ENCODE measurements at regions not wholly inside any gene's neighbourhood (a gene's known extent, or its start where the extent isn't known, plus 50 kb on each side); places are given as distances from the start of the nearest gene placed in this dataset.

GRCh38 chr18:44458777-44459176, 221.9 kb upstream of the SETBP1 start:
- no peak overlapping the region for H3K4me3 ChIP-seq (ENCODE audit: low read length in 2 of 2)
- no peak overlapping the region for H3K27ac ChIP-seq (ENCODE audit: low read depth in 2 of 2, low read length in 2 of 2)
- H3K36me3 ChIP-seq (ENCODE audit: control insufficient read depth in 2 of 2, insufficient read depth in 2 of 2, low read length in 2 of 2) = no peaks in the 10 kb centered on the region
- no peak overlapping the region for H3K9ac ChIP-seq (ENCODE audit: low read depth in 1 of 2, low read length in 2 of 2)
- no peaks in the 10 kb centered on the region for H3K9me3 ChIP-seq (ENCODE audit: control insufficient read depth in 2 of 2, low read length in 2 of 2)
- H3K4me1 ChIP-seq (ENCODE audit: control insufficient read depth in 2 of 2, insufficient read depth in 2 of 2, low read length in 2 of 2) = no peaks in the 10 kb centered on the region
- no peaks in the 10 kb centered on the region for H3K27me3 ChIP-seq (ENCODE audit: control insufficient read depth in 2 of 2, insufficient read depth in 2 of 2, low read length in 2 of 2)

GRCh38 chr18:44464398-44465180, 216.1 kb upstream of the SETBP1 start:
- Histone ChIP-seq H3K9me3 (ENCODE audit: control insufficient read depth in 2 of 2, low read length in 2 of 2) (no peaks in the 10 kb centered on the region), H3K27me3 (ENCODE audit: control insufficient read depth in 2 of 2, insufficient read depth in 2 of 2, low read length in 2 of 2) (no peaks in the 10 kb centered on the region), H3K9ac (ENCODE audit: low read depth in 1 of 2, low read length in 2 of 2) (no peak overlapping the region), H3K27ac (ENCODE audit: low read depth in 2 of 2, low read length in 2 of 2) (no peak overlapping the region), H3K4me1 (ENCODE audit: control insufficient read depth in 2 of 2, insufficient read depth in 2 of 2, low read length in 2 of 2) (no peaks in the 10 kb centered on the region), H3K4me3 (ENCODE audit: low read length in 2 of 2) (no peak overlapping the region), H3K36me3 (ENCODE audit: control insufficient read depth in 2 of 2, insufficient read depth in 2 of 2, low read length in 2 of 2) (no peaks in the 10 kb centered on the region)

DNA sequence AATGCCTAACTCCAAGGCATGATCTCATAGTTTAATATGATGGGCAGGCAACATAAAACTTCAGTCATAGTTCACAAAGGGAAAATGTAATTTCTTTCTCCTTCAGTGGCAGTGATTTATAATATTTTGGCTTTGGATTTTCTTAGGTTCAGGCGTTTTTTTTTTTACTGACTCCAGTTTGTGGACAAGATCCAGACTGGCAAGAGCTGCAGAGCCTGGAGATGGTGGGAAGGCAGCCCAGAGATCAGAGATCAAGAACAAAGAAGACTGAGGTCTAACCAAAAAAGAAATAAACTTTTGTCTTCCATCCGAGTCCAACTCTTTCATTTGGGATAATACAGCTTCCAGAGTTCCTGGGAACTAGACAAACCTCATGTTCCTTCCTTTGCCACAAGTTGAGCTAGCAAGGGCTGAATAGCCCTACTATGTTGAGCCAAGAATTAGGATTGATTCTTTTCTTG, 215.3 kb upstream of the SETBP1 start:
- H3K9ac ChIP-seq (ENCODE audit: low read depth in 1 of 2, low read length in 2 of 2) = no peak overlapping the region
- no peaks in the 10 kb centered on the region for H3K27me3 ChIP-seq (ENCODE audit: control insufficient read depth in 2 of 2, insufficient read depth in 2 of 2, low read length in 2 of 2)
- H3K9me3 ChIP-seq (ENCODE audit: control insufficient read depth in 2 of 2, low read length in 2 of 2) = no peaks in the 10 kb centered on the region
- H3K27ac ChIP-seq (ENCODE audit: low read depth in 2 of 2, low read length in 2 of 2) = no peak overlapping the region
- H3K36me3 ChIP-seq (ENCODE audit: control insufficient read depth in 2 of 2, insufficient read depth in 2 of 2, low read length in 2 of 2) = no peaks in the 10 kb centered on the region
- H3K4me3 ChIP-seq (ENCODE audit: low read length in 2 of 2) = no peak overlapping the region
- H3K4me1 ChIP-seq (ENCODE audit: control insufficient read depth in 2 of 2, insufficient read depth in 2 of 2, low read length in 2 of 2) = no peaks in the 10 kb centered on the region

DNA sequence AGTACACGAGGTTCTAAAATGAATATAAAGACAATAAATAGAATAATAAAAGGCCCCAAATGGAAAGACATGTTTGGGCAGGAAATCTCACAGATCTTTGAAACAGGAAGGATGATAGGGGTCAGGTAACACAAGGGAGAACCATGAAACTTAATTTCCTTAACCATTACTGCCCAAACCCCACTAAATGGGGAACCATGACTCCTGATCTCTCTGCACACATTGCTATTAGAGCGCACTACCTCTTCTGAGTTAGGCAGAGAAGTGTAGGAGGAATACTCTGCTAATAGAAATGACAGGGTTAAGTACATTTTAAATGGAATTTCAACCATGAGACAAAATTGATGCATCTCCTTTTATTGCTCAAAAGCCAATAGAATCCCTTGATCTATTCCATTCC, 213.7 kb upstream of the SETBP1 start:
- Histone ChIP-seq H3K36me3 (ENCODE audit: control insufficient read depth in 2 of 2, insufficient read depth in 2 of 2, low read length in 2 of 2) (no peaks in the 10 kb centered on the region), H3K4me3 (ENCODE audit: low read length in 2 of 2) (no peak overlapping the region)

GRCh38 chr18:44467718-44468117, 213.0 kb upstream of the SETBP1 start:
- H3K36me3 ChIP-seq (ENCODE audit: control insufficient read depth in 2 of 2, insufficient read depth in 2 of 2, low read length in 2 of 2) = no peaks in the 10 kb centered on the region

More for the DNA sequence above, 213.7 kb upstream of the SETBP1 start:
- Histone ChIP-seq H3K27me3 (ENCODE audit: control insufficient read depth in 2 of 2, insufficient read depth in 2 of 2, low read length in 2 of 2) (no peaks in the 10 kb centered on the region), H3K27ac (ENCODE audit: low read depth in 2 of 2, low read length in 2 of 2) (no peak overlapping the region), H3K9ac (ENCODE audit: low read depth in 1 of 2, low read length in 2 of 2) (no peak overlapping the region), H3K9me3 (ENCODE audit: control insufficient read depth in 2 of 2, low read length in 2 of 2) (no peaks in the 10 kb centered on the region), H3K4me1 (ENCODE audit: control insufficient read depth in 2 of 2, insufficient read depth in 2 of 2, low read length in 2 of 2) (no peaks in the 10 kb centered on the region)

DNA sequence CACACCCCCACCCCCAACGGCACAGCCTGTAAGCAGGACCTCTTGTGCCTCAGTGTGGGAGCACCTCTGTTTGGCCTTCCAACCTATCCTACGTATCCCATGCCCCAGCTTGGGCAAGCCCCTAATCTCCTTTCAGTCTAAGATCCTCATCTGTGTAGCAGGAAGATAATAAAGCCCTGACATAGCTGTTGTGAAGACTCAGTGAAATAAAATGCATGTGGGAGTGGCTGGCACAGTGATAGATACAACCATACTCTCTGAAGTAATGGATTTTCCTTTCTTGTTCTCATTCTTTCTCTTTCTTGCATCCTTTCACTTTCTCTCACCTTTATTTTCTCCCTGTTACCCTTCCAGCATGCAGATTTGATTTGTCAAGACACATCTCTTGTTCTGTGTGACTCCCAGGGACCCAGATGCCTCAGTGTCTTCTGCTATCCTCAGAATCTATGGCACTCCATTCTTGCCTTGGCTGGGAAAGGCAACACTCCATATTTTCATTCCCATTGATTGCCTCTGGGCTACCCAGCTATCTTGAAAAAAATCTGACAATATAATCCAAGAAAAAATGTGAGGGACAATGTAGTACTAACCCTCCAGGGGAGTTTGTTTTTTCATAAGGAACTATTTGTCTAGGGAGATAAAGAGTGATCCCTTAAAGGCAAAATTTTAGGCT, 207.2 kb upstream of the SETBP1 start:
- Histone ChIP-seq H3K27ac (ENCODE audit: low read depth in 2 of 2, low read length in 2 of 2) (no peak overlapping the region), H3K36me3 (ENCODE audit: control insufficient read depth in 2 of 2, insufficient read depth in 2 of 2, low read length in 2 of 2) (no peaks in the 10 kb centered on the region), H3K9ac (ENCODE audit: low read depth in 1 of 2, low read length in 2 of 2) (no peak overlapping the region), H3K4me1 (ENCODE audit: control insufficient read depth in 2 of 2, insufficient read depth in 2 of 2, low read length in 2 of 2) (no peaks in the 10 kb centered on the region), H3K27me3 (ENCODE audit: control insufficient read depth in 2 of 2, insufficient read depth in 2 of 2, low read length in 2 of 2) (no peaks in the 10 kb centered on the region), H3K4me3 (ENCODE audit: low read length in 2 of 2) (no peak overlapping the region), H3K9me3 (ENCODE audit: control insufficient read depth in 2 of 2, low read length in 2 of 2) (no peaks in the 10 kb centered on the region)

More at GRCh38 chr18:44467718-44468117, 213.0 kb upstream of the SETBP1 start:
- Histone ChIP-seq H3K27ac (ENCODE audit: low read depth in 2 of 2, low read length in 2 of 2) (no peak overlapping the region), H3K9me3 (ENCODE audit: control insufficient read depth in 2 of 2, low read length in 2 of 2) (no peaks in the 10 kb centered on the region), H3K27me3 (ENCODE audit: control insufficient read depth in 2 of 2, insufficient read depth in 2 of 2, low read length in 2 of 2) (no peaks in the 10 kb centered on the region), H3K4me1 (ENCODE audit: control insufficient read depth in 2 of 2, insufficient read depth in 2 of 2, low read length in 2 of 2) (no peaks in the 10 kb centered on the region), H3K4me3 (ENCODE audit: low read length in 2 of 2) (no peak overlapping the region), H3K9ac (ENCODE audit: low read depth in 1 of 2, low read length in 2 of 2) (no peak overlapping the region)

DNA sequence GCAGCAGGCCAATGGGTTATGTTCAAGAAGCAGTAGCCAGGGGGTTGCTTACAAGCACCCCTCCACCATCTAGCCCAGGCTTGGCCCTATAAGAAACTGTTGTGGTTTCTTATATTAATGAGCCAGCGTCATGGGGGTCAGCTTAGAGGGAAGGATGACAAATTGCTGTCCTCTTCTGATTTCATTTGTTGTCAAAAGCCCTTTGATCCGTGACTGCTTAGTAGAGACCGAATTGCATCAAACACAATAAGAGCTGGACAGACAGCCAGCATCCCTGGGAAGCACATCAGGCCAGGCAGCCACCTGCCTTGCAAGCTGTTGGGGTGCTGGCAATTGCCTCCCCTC, 206.6 kb upstream of the SETBP1 start:
- H3K27ac ChIP-seq (ENCODE audit: low read depth in 2 of 2, low read length in 2 of 2) = no peak overlapping the region
- no peaks in the 10 kb centered on the region for H3K9me3 ChIP-seq (ENCODE audit: control insufficient read depth in 2 of 2, low read length in 2 of 2)
- no peaks in the 10 kb centered on the region for H3K36me3 ChIP-seq (ENCODE audit: control insufficient read depth in 2 of 2, insufficient read depth in 2 of 2, low read length in 2 of 2)
- H3K27me3 ChIP-seq (ENCODE audit: control insufficient read depth in 2 of 2, insufficient read depth in 2 of 2, low read length in 2 of 2) = no peaks in the 10 kb centered on the region
- no peak overlapping the region for H3K4me3 ChIP-seq (ENCODE audit: low read length in 2 of 2)
- H3K9ac ChIP-seq (ENCODE audit: low read depth in 1 of 2, low read length in 2 of 2) = no peak overlapping the region
- no peaks in the 10 kb centered on the region for H3K4me1 ChIP-seq (ENCODE audit: control insufficient read depth in 2 of 2, insufficient read depth in 2 of 2, low read length in 2 of 2)

DNA sequence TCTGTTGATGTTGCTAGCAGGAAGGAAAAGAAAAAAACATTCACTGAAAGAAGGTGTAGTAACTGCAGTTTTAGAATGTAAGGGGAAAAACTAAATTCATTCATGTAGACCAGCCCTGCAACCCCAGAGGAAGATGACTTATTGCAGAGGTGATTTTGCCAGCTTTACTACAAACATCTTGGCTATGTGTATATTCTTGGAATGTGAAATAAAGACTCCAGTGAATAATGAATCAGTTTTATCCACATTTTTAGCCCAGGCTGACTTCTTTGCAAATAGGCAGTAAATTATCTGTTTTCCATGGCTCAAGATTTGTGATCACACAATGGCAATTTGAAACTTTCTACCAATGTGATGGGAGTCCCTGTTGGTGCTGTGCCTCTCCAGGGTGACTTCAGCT, 206.1 kb upstream of the SETBP1 start:
- Histone ChIP-seq H3K27ac (ENCODE audit: low read depth in 2 of 2, low read length in 2 of 2) (no peak overlapping the region), H3K9me3 (ENCODE audit: control insufficient read depth in 2 of 2, low read length in 2 of 2) (no peaks in the 10 kb centered on the region), H3K4me1 (ENCODE audit: control insufficient read depth in 2 of 2, insufficient read depth in 2 of 2, low read length in 2 of 2) (no peaks in the 10 kb centered on the region), H3K4me3 (ENCODE audit: low read length in 2 of 2) (no peak overlapping the region), H3K36me3 (ENCODE audit: control insufficient read depth in 2 of 2, insufficient read depth in 2 of 2, low read length in 2 of 2) (no peaks in the 10 kb centered on the region), H3K9ac (ENCODE audit: low read depth in 1 of 2, low read length in 2 of 2) (no peak overlapping the region), H3K27me3 (ENCODE audit: control insufficient read depth in 2 of 2, insufficient read depth in 2 of 2, low read length in 2 of 2) (no peaks in the 10 kb centered on the region)

- Histone ChIP-seq H3K36me3 (ENCODE audit: control insufficient read depth in 2 of 2, insufficient read depth in 2 of 2, low read length in 2 of 2) (no peaks in the 10 kb centered on the region), H3K27ac (ENCODE audit: low read depth in 2 of 2, low read length in 2 of 2) (no peak overlapping the region), H3K27me3 (ENCODE audit: control insufficient read depth in 2 of 2, insufficient read depth in 2 of 2, low read length in 2 of 2) (no peaks in the 10 kb centered on the region), H3K4me1 (ENCODE audit: control insufficient read depth in 2 of 2, insufficient read depth in 2 of 2, low read length in 2 of 2) (no peaks in the 10 kb centered on the region), H3K9me3 (ENCODE audit: control insufficient read depth in 2 of 2, low read length in 2 of 2) (no peaks in the 10 kb centered on the region), H3K4me3 (ENCODE audit: low read length in 2 of 2) (no peak overlapping the region), H3K9ac (ENCODE audit: low read depth in 1 of 2, low read length in 2 of 2) (no peak overlapping the region)
These were observed 197.9 kb upstream of the SETBP1 start for GRCh38 chr18:44482761-44483160.

- H3K27me3 ChIP-seq (ENCODE audit: control insufficient read depth in 2 of 2, insufficient read depth in 2 of 2, low read length in 2 of 2) = no peaks in the 10 kb centered on the region
- no peaks in the 10 kb centered on the region for H3K9me3 ChIP-seq (ENCODE audit: control insufficient read depth in 2 of 2, low read length in 2 of 2)
- no peaks in the 10 kb centered on the region for H3K36me3 ChIP-seq (ENCODE audit: control insufficient read depth in 2 of 2, insufficient read depth in 2 of 2, low read length in 2 of 2)
- no peak overlapping the region for H3K27ac ChIP-seq (ENCODE audit: low read depth in 2 of 2, low read length in 2 of 2)
- no peak overlapping the region for H3K4me3 ChIP-seq (ENCODE audit: low read length in 2 of 2)
- no peak overlapping the region for H3K9ac ChIP-seq (ENCODE audit: low read depth in 1 of 2, low read length in 2 of 2)
- no peaks in the 10 kb centered on the region for H3K4me1 ChIP-seq (ENCODE audit: control insufficient read depth in 2 of 2, insufficient read depth in 2 of 2, low read length in 2 of 2)
These were observed 185.5 kb upstream of the SETBP1 start for GRCh38 chr18:44495151-44495550.

Data from mucosa of rectum (tissue), 2 donors.